Astrocyte of the hippocampus (primary cell): ENCODE measurements at regions not wholly inside any gene's neighbourhood (a gene's known extent, or its start where the extent isn't known, plus 50 kb on each side); places are given as distances from the start of the nearest gene placed in this dataset.
"Not testable (repeated sequence)": the region's sequence is repeated elsewhere in the genome, so short reads cannot be mapped to it uniquely, and the experiment has no call there.

ENCODE experiments used
- DNase-seq: peaks from one replicate; pipeline ENCODE4 v3.0.0; 2011; ENCODE audit warnings: low read depth, low spot score

- not testable (repeated sequence) for DNase-seq
Measured at GRCh38 chr3:154834831-154835230, 245.3 kb upstream of the MME start.

GRCh38 chr3:154829929-154830328 lies 250.2 kb upstream of the MME start:
- peak; percentile 3 for DNase-seq

- no peak for DNase-seq
Measured at GRCh38 chr3:154819491-154819890, 260.6 kb upstream of the MME start.

GRCh38 chr3:154818676-154819255 lies 261.4 kb upstream of the MME start:
- no peak for DNase-seq

GRCh38 chr3:154810017-154810416 lies 270.1 kb upstream of the MME start:
- not testable (repeated sequence) for DNase-seq

GRCh38 chr3:154801729-154802128 lies 278.4 kb upstream of the MME start:
- no peak for DNase-seq

GRCh38 chr3:154799800-154800199 lies 280.3 kb upstream of the MME start:
- no peak for DNase-seq

GRCh38 chr3:154795582-154795981 lies 284.5 kb upstream of the MME start:
- peak; percentile 86 for DNase-seq

GRCh38 chr3:154794814-154795445 lies 285.2 kb upstream of the MME start:
- no peak for DNase-seq

GRCh38 chr3:154794391-154794790 lies 285.7 kb upstream of the MME start:
- no peak for DNase-seq

- no peak for DNase-seq
Measured at GRCh38 chr3:154792828-154793227, 287.3 kb upstream of the MME start.

- no peak for DNase-seq
Measured at GRCh38 chr3:154791611-154792010, 288.5 kb upstream of the MME start.

- no peak for DNase-seq
Measured at GRCh38 chr3:154786724-154787123, 293.4 kb upstream of the MME start.

- no peak for DNase-seq
Measured at GRCh38 chr3:154783521-154783931, 296.6 kb upstream of the MME start.

- no peak for DNase-seq
Measured at GRCh38 chr3:154783061-154783460, 297.1 kb upstream of the MME start.

GRCh38 chr3:154782151-154782550 lies 298.0 kb upstream of the MME start:
- DNase-seq, result no peak

GRCh38 chr3:154781595-154781994 lies 298.5 kb upstream of the MME start:
- DNase-seq, result no peak

- no peak for DNase-seq
Measured at GRCh38 chr3:154780263-154780662, 299.9 kb upstream of the MME start.

GRCh38 chr3:154779571-154779970 lies 300.5 kb upstream of the MME start:
- DNase-seq, result peak; percentile 76

GRCh38 chr3:154778057-154778456 lies 302.1 kb upstream of the MME start:
- DNase-seq, result no peak

- DNase-seq, result no peak
Measured at GRCh38 chr3:154776549-154777225, 303.4 kb upstream of the MME start.

GRCh38 chr3:154775821-154776548 lies 304.1 kb upstream of the MME start:
- DNase-seq, result no peak
